ENCODE measurements at regions not wholly inside any gene's neighbourhood (a gene's known extent, or its start where the extent isn't known, plus 50 kb on each side); places are given as distances from the start of the nearest gene placed in this dataset.

DNA sequence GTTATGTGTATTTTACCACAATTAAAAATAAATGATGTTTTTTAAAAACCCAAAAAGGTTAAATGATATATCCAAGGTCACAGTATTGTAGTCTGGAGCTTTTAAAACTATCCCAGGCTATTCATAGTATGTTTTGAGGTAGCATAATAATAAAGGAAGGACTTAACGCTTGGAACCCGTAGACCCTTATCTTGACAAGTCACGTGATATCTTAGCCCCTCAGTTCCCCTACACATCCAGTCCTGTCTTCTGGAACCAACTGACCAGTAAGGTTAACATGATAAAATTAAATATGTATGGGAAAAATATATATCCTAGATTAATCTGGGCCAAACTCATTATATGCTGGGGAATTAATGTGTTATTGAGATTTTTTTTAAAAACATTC lies 142.2 kb downstream of the RXFP2 start:
- H2BK120ac ChIP-seq (ENCODE audit: low read depth, low read length, poor library complexity, severe bottlenecking), result no peak overlapping the region
- H3T11ph ChIP-seq (ENCODE audit: low read length), result no peak overlapping the region
- H2BK5ac ChIP-seq (ENCODE audit: insufficient read length, low read length), result no peak overlapping the region
- H3K4me1 Mint-ChIP-seq, result peaks cover 6 to 10% of the 10 kb centered on the region in 2 experiments
- H3K36me3 Mint-ChIP-seq (ENCODE audit: insufficient read depth in 1 of 3, low read depth in 3 of 3), result no peaks in the 10 kb centered on the region
- TF ChIP-seq, protein P1, sequence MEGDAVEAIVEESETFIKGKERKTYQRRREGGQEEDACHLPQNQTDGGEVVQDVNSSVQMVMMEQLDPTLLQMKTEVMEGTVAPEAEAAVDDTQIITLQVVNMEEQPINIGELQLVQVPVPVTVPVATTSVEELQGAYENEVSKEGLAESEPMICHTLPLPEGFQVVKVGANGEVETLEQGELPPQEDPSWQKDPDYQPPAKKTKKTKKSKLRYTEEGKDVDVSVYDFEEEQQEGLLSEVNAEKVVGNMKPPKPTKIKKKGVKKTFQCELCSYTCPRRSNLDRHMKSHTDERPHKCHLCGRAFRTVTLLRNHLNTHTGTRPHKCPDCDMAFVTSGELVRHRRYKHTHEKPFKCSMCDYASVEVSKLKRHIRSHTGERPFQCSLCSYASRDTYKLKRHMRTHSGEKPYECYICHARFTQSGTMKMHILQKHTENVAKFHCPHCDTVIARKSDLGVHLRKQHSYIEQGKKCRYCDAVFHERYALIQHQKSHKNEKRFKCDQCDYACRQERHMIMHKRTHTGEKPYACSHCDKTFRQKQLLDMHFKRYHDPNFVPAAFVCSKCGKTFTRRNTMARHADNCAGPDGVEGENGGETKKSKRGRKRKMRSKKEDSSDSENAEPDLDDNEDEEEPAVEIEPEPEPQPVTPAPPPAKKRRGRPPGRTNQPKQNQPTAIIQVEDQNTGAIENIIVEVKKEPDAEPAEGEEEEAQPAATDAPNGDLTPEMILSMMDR (conservative IDR thresholded peaks at IDR 0.05), result no peak
- no peaks in the 10 kb centered on the region for H3K27me3 ChIP-seq (ENCODE audit: insufficient read depth, low read length)
- no peaks in the 10 kb centered on the region for H3K79me2 ChIP-seq (ENCODE audit: insufficient read depth, low read length)
- H3K27ac ChIP-seq (ENCODE audit: insufficient read length, low read depth, low read length), result no peak overlapping the region
- no peaks in the 10 kb centered on the region for H3K9me3 Mint-ChIP-seq
- H4K8ac ChIP-seq (replicated peaks; ENCODE audit: insufficient read length, low read depth, low read length), result no peak overlapping the region
- H2AK5ac ChIP-seq (ENCODE audit: insufficient read length, low read length), result no peak overlapping the region
- H2BK15ac ChIP-seq (ENCODE audit: low read depth, low read length), result no peak overlapping the region
- no peaks in the 10 kb centered on the region for H3K79me1 ChIP-seq (ENCODE audit: insufficient read depth, low read depth, low read length, poor library complexity, severe bottlenecking)
- no peak overlapping the region for H3K27ac Mint-ChIP-seq
- H2BK12ac ChIP-seq (ENCODE audit: insufficient read length, low read depth, low read length), result no peak overlapping the region
- no peak overlapping the region for H3K4me2 ChIP-seq (ENCODE audit: insufficient read depth, insufficient read length, low read length)
- no peak overlapping the region for H3K4ac ChIP-seq (ENCODE audit: low read depth, low read length)
- no peaks in the 10 kb centered on the region for H3K9me3 ChIP-seq (ENCODE audit: control insufficient read depth, low read depth, low read length)
- no peak overlapping the region for H3K23ac ChIP-seq (ENCODE audit: insufficient read length, low read depth, low read length)
- no peak overlapping the region for H3K4me3 Mint-ChIP-seq
- no CpG with 5 or more reads among the region's 3 CpGs for WGBS (ENCODE audit: extremely low coverage, insufficient read length, low lambda C conversion rate)
- no peak overlapping the region for H3K9ac ChIP-seq (ENCODE audit: extremely low read depth, insufficient read length, low read length)
- no peak overlapping the region for H3K56ac ChIP-seq (ENCODE audit: insufficient read length, low read depth, low read length)
- H2BK20ac ChIP-seq (ENCODE audit: low read depth, low read length, poor library complexity, severe bottlenecking), result no peak overlapping the region
- H3K4me1 ChIP-seq (ENCODE audit: insufficient read depth, low read length), result no peaks in the 10 kb centered on the region
- no peak overlapping the region for H4K91ac ChIP-seq (ENCODE audit: insufficient read length, low read depth, low read length)
- H4K20me1 ChIP-seq (ENCODE audit: control insufficient read depth, insufficient read depth, insufficient read length), result no peaks in the 10 kb centered on the region
- H3K23me2 ChIP-seq (ENCODE audit: insufficient read length, low read depth, low read length, poor library complexity, severe bottlenecking), result no peaks in the 10 kb centered on the region
- no peak overlapping the region for H3K14ac ChIP-seq (ENCODE audit: insufficient read depth, low read length)
- H4K5ac ChIP-seq (ENCODE audit: insufficient read length, low read depth, low read length), result no peak overlapping the region
- no peak for DNase-seq
- H3K18ac ChIP-seq (ENCODE audit: insufficient read length, low read depth, low read length), result no peak overlapping the region
- H3K27me3 Mint-ChIP-seq (ENCODE audit: low read depth), result no peaks in the 10 kb centered on the region
- H2AFZ ChIP-seq (ENCODE audit: low read length), result no peak overlapping the region
